GM12878 (cell line): ENCODE measurements at regions not wholly inside any gene's neighbourhood (a gene's known extent, or its start where the extent isn't known, plus 50 kb on each side); places are given as distances from the start of the nearest gene placed in this dataset.

Source experiments
- ATAC-seq: fragments of 200-7000 bp; cut with Tn5 transposase; 3 replicates; pipeline ENCODE4 v1.9.1; 2020; ENCODE audit warnings: mild to moderate bottlenecking, moderate library complexity
- BruUV-seq: library from RNA; stranded (reverse); fragments of 400-500 nt; replicated peaks from 2 replicates; lab custom pipeline; 2021; lab: Mats Ljungman, UMichigan
- CTCF ChIA-PET: fragments of 300-600 bp; sonication (Branson Sonifier 250); formaldehyde crosslinking; extraction: SDS; loops from one replicate; lab custom pipeline; 2021; ENCODE audit warnings: inconsistent platforms; lab: Yijun Ruan, JAX
- POLR2A ChIA-PET: fragments of 350-600 bp; formaldehyde crosslinking; extraction: SDS; loops from one replicate; lab custom pipeline; 2021; ENCODE audit warnings: inconsistent platforms; lab: Charles Lee
- RAD21 ChIA-PET: fragments of 300-600 bp; sonication (Branson Sonifier 250); formaldehyde crosslinking; loops from one replicate; lab custom pipeline; 2023; ENCODE audit warnings: antibody characterized with exemption; ENCODE audit not compliant: unreplicated experiment; lab: Charles Lee
- SMC1A ChIA-PET: fragments of 300-600 bp; sonication (Branson Sonifier 250); formaldehyde crosslinking; loops from one replicate; lab custom pipeline; 2023; ENCODE audit not compliant: unreplicated experiment, uncharacterized antibody; lab: Charles Lee
- DNase-seq: peaks from one replicate; pipeline ENCODE4 v3.0.0-alpha.2; 2011; ENCODE audit warnings: low read depth, low spot score
- FAIRE-seq: peaks from 3 replicates; lab custom pipeline; 2011; peaks lifted over from hg19 to GRCh38; lab: Jason Lieb, UNC
- H2AFZ ChIP-seq: 2 replicates; pipeline ENCODE4 v1.6.0; 2011; ENCODE audit warnings: low read depth, low read length, control low read depth; ENCODE audit not compliant: control insufficient read depth
- H3K27ac ChIP-seq: 2 replicates; pipeline ENCODE4 v1.5.1; 2011; ENCODE audit warnings: control low read depth; ENCODE audit not compliant: control insufficient read depth, insufficient read depth
- H3K27me3 ChIP-seq, 2 experiments: replicated peaks in 1 of 2; 2 replicates each; pipeline versions ENCODE4 v1.6.0 to v1.6.1; 2011; ENCODE audit warnings: low read length in 1 of 2; ENCODE audit not compliant: control insufficient read depth in 2 of 2, insufficient read depth in 2 of 2
- H3K36me3 ChIP-seq, 2 experiments: 2 replicates each; pipeline ENCODE4 v1.5.1; 2011; ENCODE audit warnings: low read length in 1 of 2; ENCODE audit not compliant: control insufficient read depth in 2 of 2, insufficient read depth in 2 of 2
- H3K4me1 ChIP-seq: 2 replicates; pipeline ENCODE4 v1.6.1; 2011; ENCODE audit warnings: mild to moderate bottlenecking, low read length, moderate library complexity, mixed read lengths; ENCODE audit not compliant: control insufficient read depth, insufficient read depth
- H3K4me2 ChIP-seq: 2 replicates; pipeline ENCODE4 v1.6.0; 2011; ENCODE audit warnings: control low read depth; ENCODE audit not compliant: control insufficient read depth, insufficient read depth
- H3K4me3 ChIP-seq: fragments of 200-600 bp; sonication (generic); 2 replicates; pipeline ENCODE4 v1.5.1; 2016
- H3K79me2 ChIP-seq: 2 replicates; pipeline ENCODE4 v1.6.0; 2011; ENCODE audit warnings: low read length; ENCODE audit not compliant: control insufficient read depth, insufficient read depth
- H3K9ac ChIP-seq: 2 replicates; pipeline ENCODE4 v1.8.0; 2011; ENCODE audit warnings: low read length, control low read depth, mixed read lengths; ENCODE audit not compliant: control insufficient read depth, insufficient read depth
- H3K9me3 ChIP-seq: replicated peaks from 3 replicates; pipeline ENCODE4 v1.5.1; 2011; ENCODE audit warnings: mild to moderate bottlenecking, low read length; ENCODE audit not compliant: control insufficient read depth, insufficient read depth
- H4K20me1 ChIP-seq: 2 replicates; pipeline ENCODE4 v1.6.0; 2011; ENCODE audit not compliant: control insufficient read depth, insufficient read depth
- BHLHE40 ChIP-seq, 2 experiments: fragments of 450-650 bp in 1 of 2; IDR thresholded peaks; 2 replicates each; pipeline ENCODE4 v1.6.1; 2011 to 2017; ENCODE audit warnings: low read depth in 2 of 2, borderline replicate concordance in 1 of 2, improper control_type of control experiment in 1 of 2, low read length in 1 of 2, mild to moderate bottlenecking in 1 of 2
- CBX3 ChIP-seq: fragments of 200-600 bp; sonication (generic); IDR thresholded peaks from 2 replicates; pipeline ENCODE4 v1.6.1; 2016; ENCODE audit warnings: low read depth, borderline replicate concordance
- ESRRA ChIP-seq: IDR thresholded peaks from 2 replicates; pipeline ENCODE4 v1.6.1; 2012; ENCODE audit warnings: mild to moderate bottlenecking, low read length, improper control_type of control experiment
- GATAD2B ChIP-seq: fragments of 450-650 bp; conservative IDR thresholded peaks from 2 replicates; pipeline ENCODE4 v1.6.1; 2017; ENCODE audit warnings: low read depth, mild to moderate bottlenecking, moderate library complexity
- IKZF1 ChIP-seq: fragments of 450-650 bp; conservative IDR thresholded peaks from 2 replicates; pipeline ENCODE4 v1.6.1; 2017; ENCODE audit warnings: antibody characterized with exemption, mild to moderate bottlenecking
- JUND ChIP-seq: IDR thresholded peaks from 2 replicates; pipeline ENCODE4 v1.6.1; 2012; ENCODE audit warnings: low read depth, mild to moderate bottlenecking, low read length, improper control_type of control experiment, moderate library complexity
- KLF5 ChIP-seq: fragments of 450-650 bp; IDR thresholded peaks from 2 replicates; pipeline ENCODE4 v1.6.1; 2014; ENCODE audit warnings: mild to moderate bottlenecking; ENCODE audit not compliant: partially characterized antibody
- NFYB ChIP-seq: IDR thresholded peaks from 2 replicates; pipeline ENCODE4 v1.6.1; 2011; ENCODE audit warnings: low read depth, mild to moderate bottlenecking, low read length, improper control_type of control experiment, moderate library complexity; ENCODE audit not compliant: insufficient read depth
- POLR2A ChIP-seq: IDR thresholded peaks from 2 replicates; pipeline ENCODE4 v1.6.1; 2011; ENCODE audit warnings: low read depth, mild to moderate bottlenecking, low read length
- POU2F2 ChIP-seq: IDR thresholded peaks from 3 replicates; pipeline ENCODE4 v1.6.1; 2011; ENCODE audit warnings: low read depth, mild to moderate bottlenecking, low read length, borderline replicate concordance
- SPI1 ChIP-seq: IDR thresholded peaks from 2 replicates; pipeline ENCODE4 v1.6.1; 2011; ENCODE audit warnings: low read depth, mild to moderate bottlenecking, low read length, moderate library complexity, borderline replicate concordance; ENCODE audit not compliant: insufficient read depth
- SREBF1 ChIP-seq: IDR thresholded peaks from 2 replicates; pipeline ENCODE4 v1.6.1; 2012; ENCODE audit warnings: mild to moderate bottlenecking, low read length
- ZNF217 ChIP-seq: fragments of 450-650 bp; IDR thresholded peaks from 2 replicates; pipeline ENCODE4 v1.6.1; 2017; ENCODE audit warnings: antibody characterized with exemption, mild to moderate bottlenecking
- ZNF384 ChIP-seq: IDR thresholded peaks from 2 replicates; pipeline ENCODE4 v1.6.1; 2012; ENCODE audit warnings: low read depth, mild to moderate bottlenecking, low read length, improper control_type of control experiment, borderline replicate concordance
- ZSCAN29 ChIP-seq: fragments of 450-650 bp; IDR thresholded peaks from 2 replicates; pipeline ENCODE4 v1.6.1; 2017; ENCODE audit warnings: mild to moderate bottlenecking, moderate library complexity
- in situ Hi-C: fragments of 300-500 bp; cut with MboI; formaldehyde crosslinking; loops from 9 replicates; pipeline ENCODE4 v1.14.3; 2018; ENCODE audit warnings: mixed read lengths
- intact Hi-C: fragments of 100-400 bp; cut with micrococcal nuclease; formaldehyde crosslinking; loops from one replicate; pipeline ENCODE4 v1.14.2; 2022; ENCODE audit not compliant: unreplicated experiment
- TF ChIP-seq, protein P1 (sequence below): fragments of 450-650 bp; conservative IDR thresholded peaks from 2 replicates; pipeline ENCODE4 v1.6.1; 2017; ENCODE audit warnings: mild to moderate bottlenecking, moderate library complexity
- TF ChIP-seq, protein P2 (sequence below): IDR thresholded peaks from 2 replicates; pipeline ENCODE4 v1.6.1; 2012; ENCODE audit warnings: low read depth, low read length, improper control_type of control experiment
- TF ChIP-seq, protein P3 (sequence below): fragments of 450-650 bp; IDR thresholded peaks from 2 replicates; pipeline ENCODE4 v1.6.1; 2014; ENCODE audit warnings: mild to moderate bottlenecking

DNA sequence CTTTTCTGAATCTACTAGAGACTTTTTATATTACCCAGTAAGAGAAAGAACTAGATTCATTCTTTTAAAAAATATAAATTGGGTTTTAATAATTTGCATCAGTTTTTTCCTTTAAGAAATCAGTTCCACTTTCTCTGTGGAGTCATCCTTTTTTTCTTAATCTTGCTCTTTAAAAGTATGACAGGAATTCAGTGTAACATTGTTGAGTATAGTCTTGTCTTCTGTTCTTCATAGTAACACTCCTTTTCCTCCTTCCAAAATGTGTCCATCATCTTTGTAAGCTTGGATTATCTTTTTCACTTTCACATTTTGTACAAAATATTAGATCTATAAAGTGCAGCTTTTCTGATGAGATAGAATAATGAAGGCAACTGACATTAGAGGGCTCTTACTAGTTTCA is 135.4 kb downstream of the HAUS1 start:
- ATAC-seq (no peak), FAIRE-seq (no peak), DNase-seq (no peak)
- peaks cover 0 to 2% of the 10 kb centered on the region in 2 experiments; a peak in 1 of 4 replicates for H3K36me3 ChIP-seq
- no peak overlapping the region for H3K9ac ChIP-seq
- H3K4me3 ChIP-seq, result no peak overlapping the region
- TF ChIP-seq, protein P1, sequence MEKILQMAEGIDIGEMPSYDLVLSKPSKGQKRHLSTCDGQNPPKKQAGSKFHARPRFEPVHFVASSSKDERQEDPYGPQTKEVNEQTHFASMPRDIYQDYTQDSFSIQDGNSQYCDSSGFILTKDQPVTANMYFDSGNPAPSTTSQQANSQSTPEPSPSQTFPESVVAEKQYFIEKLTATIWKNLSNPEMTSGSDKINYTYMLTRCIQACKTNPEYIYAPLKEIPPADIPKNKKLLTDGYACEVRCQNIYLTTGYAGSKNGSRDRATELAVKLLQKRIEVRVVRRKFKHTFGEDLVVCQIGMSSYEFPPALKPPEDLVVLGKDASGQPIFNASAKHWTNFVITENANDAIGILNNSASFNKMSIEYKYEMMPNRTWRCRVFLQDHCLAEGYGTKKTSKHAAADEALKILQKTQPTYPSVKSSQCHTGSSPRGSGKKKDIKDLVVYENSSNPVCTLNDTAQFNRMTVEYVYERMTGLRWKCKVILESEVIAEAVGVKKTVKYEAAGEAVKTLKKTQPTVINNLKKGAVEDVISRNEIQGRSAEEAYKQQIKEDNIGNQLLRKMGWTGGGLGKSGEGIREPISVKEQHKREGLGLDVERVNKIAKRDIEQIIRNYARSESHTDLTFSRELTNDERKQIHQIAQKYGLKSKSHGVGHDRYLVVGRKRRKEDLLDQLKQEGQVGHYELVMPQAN, result no peak
- TF ChIP-seq POU2F2 (no peak), IKZF1 (no peak), NFYB (no peak), BHLHE40 (IDR thresholded peaks at IDR 0.05; ENCODE audit: borderline replicate concordance in 1 of 2, low read depth in 2 of 2, low read length in 1 of 2) (no peak), ESRRA (no peak), GATAD2B (no peak), CBX3 (no peak), ZNF384 (no peak), POLR2A (no peak), JUND (no peak), SPI1 (no peak), ZSCAN29 (no peak), ZNF217 (no peak), KLF5 (no peak), SREBF1 (no peak)
- TF ChIP-seq, protein P2, sequence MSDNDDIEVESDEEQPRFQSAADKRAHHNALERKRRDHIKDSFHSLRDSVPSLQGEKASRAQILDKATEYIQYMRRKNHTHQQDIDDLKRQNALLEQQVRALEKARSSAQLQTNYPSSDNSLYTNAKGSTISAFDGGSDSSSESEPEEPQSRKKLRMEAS, result no peak
- TF ChIP-seq, protein P3, sequence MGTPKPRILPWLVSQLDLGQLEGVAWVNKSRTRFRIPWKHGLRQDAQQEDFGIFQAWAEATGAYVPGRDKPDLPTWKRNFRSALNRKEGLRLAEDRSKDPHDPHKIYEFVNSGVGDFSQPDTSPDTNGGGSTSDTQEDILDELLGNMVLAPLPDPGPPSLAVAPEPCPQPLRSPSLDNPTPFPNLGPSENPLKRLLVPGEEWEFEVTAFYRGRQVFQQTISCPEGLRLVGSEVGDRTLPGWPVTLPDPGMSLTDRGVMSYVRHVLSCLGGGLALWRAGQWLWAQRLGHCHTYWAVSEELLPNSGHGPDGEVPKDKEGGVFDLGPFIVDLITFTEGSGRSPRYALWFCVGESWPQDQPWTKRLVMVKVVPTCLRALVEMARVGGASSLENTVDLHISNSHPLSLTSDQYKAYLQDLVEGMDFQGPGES, result no peak
- ChIA-PET POLR2A (no interaction called here), SMC1A (interaction anchor here (1.0 to 1.5 kb wide), 3 partner anchors 9 to 41 kb away, joined by 3 to 5 read pairs (median 4); no protein-coding TSS in a partner anchor), CTCF (interaction anchor here (1.4 to 2.2 kb wide), 4 partner anchors 9 to 66 kb away, joined by 4 to 11 read pairs (median 4); a partner anchor contains a TSS), RAD21 (no interaction called here)
- no peaks in the 10 kb centered on the region for H3K4me1 ChIP-seq
- intact Hi-C loops (no loop called here), in situ Hi-C loops (no loop called here)
- no peaks in the 10 kb centered on the region; the same call in none of the 2 replicates for H3K79me2 ChIP-seq
- H2AFZ ChIP-seq, result no peak overlapping the region
- H3K27ac ChIP-seq, result no peak overlapping the region
- H3K4me2 ChIP-seq, result no peak overlapping the region
- no peaks in the 10 kb centered on the region for H4K20me1 ChIP-seq
- no TSS peak for BruUV-seq
- no peaks in the 10 kb centered on the region for H3K27me3 ChIP-seq
- H3K9me3 ChIP-seq, result no peaks in the 10 kb centered on the region
